Heart right ventricle (tissue), 16 donors: ENCODE measurements at regions not wholly inside any gene's neighbourhood (a gene's known extent, or its start where the extent isn't known, plus 50 kb on each side); places are given as distances from the start of the nearest gene placed in this dataset.
"Not testable (repeated sequence)": the region's sequence is repeated elsewhere in the genome, so short reads cannot be mapped to it uniquely, and the experiment has no call there.

Source experiments
- ATAC-seq, 8 donors: fragments of 200-7000 bp; cut with Tn5 transposase; one replicate each; pipeline ENCODE4 v1.9.1; 2020; ENCODE audit warnings: mild to moderate bottlenecking in 8 of 8, moderate library complexity in 8 of 8, moderate number of reproducible peaks in 1 of 8
- DNase-seq, 2 donors: peaks; one replicate each; pipeline ENCODE4 v3.0.0-alpha.2; 2020
- H3K27ac ChIP-seq, 10 donors: fragments of 200-600 bp; sonication (generic) in 2 of 10; one replicate each; pipeline versions ENCODE4 v1.5.0 to v1.8.0; 2020 to 2022; ENCODE audit warnings: mild to moderate bottlenecking in 3 of 10
- H3K27me3 ChIP-seq, 7 donors: fragments of 200-600 bp; one replicate each; pipeline ENCODE4 v1.8.0; 2021 to 2022; ENCODE audit warnings: mild to moderate bottlenecking in 2 of 7
- H3K36me3 ChIP-seq, 9 donors: fragments of 200-600 bp; sonication (generic) in 1 of 9; one replicate each; pipeline versions ENCODE4 v1.5.0 to v1.8.0; 2020 to 2022; ENCODE audit warnings: mild to moderate bottlenecking in 2 of 9
- H3K4me1 ChIP-seq, 9 donors: fragments of 200-600 bp; sonication (generic) in 1 of 9; one replicate each; pipeline versions ENCODE4 v1.5.0 to v1.8.0; 2020 to 2022; ENCODE audit warnings: mild to moderate bottlenecking in 4 of 9
- H3K4me3 ChIP-seq, 10 donors: fragments of 200-600 bp; sonication (generic) in 2 of 10; one replicate each; pipeline versions ENCODE4 v1.5.0 to v1.8.0; 2020 to 2022; ENCODE audit warnings: mild to moderate bottlenecking in 7 of 10, moderate library complexity in 2 of 10
- H3K9me3 ChIP-seq, 11 donors: fragments of 200-600 bp in 10 of 11; sonication (generic) in 2 of 11; one replicate each; pipeline versions ENCODE4 v1.5.0 to v1.8.0; 2013 to 2022; ENCODE audit warnings: mild to moderate bottlenecking in 2 of 11, control low read depth in 1 of 11, moderate library complexity in 1 of 11
- CTCF ChIP-seq, 9 donors: fragments of 200-600 bp; sonication (generic) in 2 of 9; IDR thresholded peaks; one replicate each; pipeline versions ENCODE4 v1.5.0 to v1.8.0; 2021 to 2022; ENCODE audit warnings: antibody characterized with exemption in 9 of 9, mild to moderate bottlenecking in 5 of 9, moderate library complexity in 1 of 9
- WGBS, 2 donors: extraction: QIAGEN DNeasy Blood & Tissue Kit; methylation state at CpG; one replicate each; pipeline ENCODE4 v1.1.7; 2013; ENCODE audit warnings: inconsistent platforms in 1 of 2; 5-methylcytosine and 5-hydroxymethylcytosine counted together
- intact Hi-C, 10 donors: fragments of 100-400 bp; cut with DNase I; formaldehyde crosslinking; loops; one replicate each; pipeline versions ENCODE4 v1.11.1 to v1.14.2; 2022
- donor health status: Arrhythmogenic right ventricular cardiomyopathy.
- donor health status: ischemic (EF 13 %, LVEDD 7.1; RV severe dilation, severe dysfunction).
- donor health status: healthy with polysubstance abuse.
- donor health status: DM: no; HTN: yes; CAD: no.
- donor health status: DM: no; HTN: no; CAD: no.
- donor health status: ischemic (EF 25% LVEDD 6.9; RV normal size, moderate dysfunction).
- donor health status: ischemic (EF 25% LVEDD 5.7; RV mildly dilated, moderate dysfunction).
- donor health status: healthy.
- donor health status: DM: yes; HTN: yes; CAD: no.
- donor health status: Ischemic cardiomyopathy.
- donor health status: ischemic (EF 35%, LVEDD 5.7; RV mildly dilated, moderate dysfunction).
- donor health status: nonischemic (EF 11% LVEDD 7.7; RV severe dilation, severe dysfunction).
- donor health status: DM: yes; HTN: yes; CAD: no.
- donor health status: PGD.
- donor health status: ischemic (EF 29% LVEDD 5.4; RV normal size, mild dysfunction).
- donor health status: nonischemic (EF 23%, LVEDD 6.1; RV moderate dilation, normal function).

- Histone ChIP-seq H3K36me3 (no peaks in the 10 kb centered on the region), H3K4me3 (no peak overlapping the region), H3K27me3 (no peaks in the 10 kb centered on the region), H3K27ac (no peak overlapping the region), H3K9me3 (no peaks in the 10 kb centered on the region), H3K4me1 (no peaks in the 10 kb centered on the region)
- DNase-seq (no peak), ATAC-seq (no peak)
- TF ChIP-seq CTCF (IDR thresholded peaks at IDR 0.05) = no peak
- intact Hi-C loops = no loop called here
- 94% methylated on average over 1 of the region's 1 CpG for WGBS, 2 donors
Measured at GRCh38 chr1:99370476-99370875, 106.2 kb downstream of the PLPPR4 start.

GRCh38 chr1:99371413-99371812 is 107.1 kb downstream of the PLPPR4 start:
- Histone ChIP-seq H3K36me3 (no peaks in the 10 kb centered on the region), H3K27me3 (no peaks in the 10 kb centered on the region), H3K4me3 (no peak overlapping the region), H3K9me3 (no peaks in the 10 kb centered on the region), H3K27ac (no peak overlapping the region), H3K4me1 (no peaks in the 10 kb centered on the region)
- ATAC-seq (no peak), DNase-seq (no peak)
- intact Hi-C loops = no loop called here
- WGBS, 2 donors = 86 to 95% methylated on average over 1 of the region's 1 CpG
- TF ChIP-seq CTCF (IDR thresholded peaks at IDR 0.05) = no peak

GRCh38 chr1:99374109-99374508 is 109.8 kb downstream of the PLPPR4 start:
- TF ChIP-seq CTCF (IDR thresholded peaks at IDR 0.05) = no peak
- H3K27ac ChIP-seq = no peak overlapping the region
- no peak overlapping the region for H3K4me3 ChIP-seq
- H3K27me3 ChIP-seq = no peaks in the 10 kb centered on the region
- no peaks in the 10 kb centered on the region for H3K9me3 ChIP-seq
- DNase-seq = no peak
- no peaks in the 10 kb centered on the region for H3K36me3 ChIP-seq
- no peaks in the 10 kb centered on the region for H3K4me1 ChIP-seq
- intact Hi-C loops = no loop called here
- no peak for ATAC-seq
- 82 to 86% methylated on average over 9 of the region's 9 CpGs for WGBS, 2 donors

- H3K27ac ChIP-seq, H3K36me3 ChIP-seq, DNase-seq, H3K4me3 ChIP-seq, ATAC-seq, H3K27me3 ChIP-seq, intact Hi-C loops, H3K9me3 ChIP-seq, H3K4me1 ChIP-seq: not testable (repeated sequence)
Measured at GRCh38 chr1:99374693-99375092, 110.4 kb downstream of the PLPPR4 start.

- 84% methylated on average over 4 of the region's 4 CpGs for WGBS, 2 donors
Measured at GRCh38 chr1:99384021-99384420, 119.7 kb downstream of the PLPPR4 start.

More at GRCh38 chr1:99384021-99384420, 119.7 kb downstream of the PLPPR4 start:
- DNase-seq (no peak), ATAC-seq (no peak)
- Histone ChIP-seq H3K9me3 (peaks cover 0 to 10% (median 0%) of the 10 kb centered on the region in 11 donors), H3K36me3 (no peaks in the 10 kb centered on the region), H3K27ac (no peak overlapping the region), H3K4me3 (no peak overlapping the region), H3K4me1 (no peaks in the 10 kb centered on the region), H3K27me3 (no peaks in the 10 kb centered on the region)
- no peak for TF ChIP-seq CTCF (IDR thresholded peaks at IDR 0.05)
- intact Hi-C loops = no loop called here
